ENCODE measurements at regions not wholly inside any gene's neighbourhood (a gene's known extent, or its start where the extent isn't known, plus 50 kb on each side); places are given as distances from the start of the nearest gene placed in this dataset.
"Not testable (repeated sequence)": the region's sequence is repeated elsewhere in the genome, so short reads cannot be mapped to it uniquely, and the experiment has no call there.

DNA sequence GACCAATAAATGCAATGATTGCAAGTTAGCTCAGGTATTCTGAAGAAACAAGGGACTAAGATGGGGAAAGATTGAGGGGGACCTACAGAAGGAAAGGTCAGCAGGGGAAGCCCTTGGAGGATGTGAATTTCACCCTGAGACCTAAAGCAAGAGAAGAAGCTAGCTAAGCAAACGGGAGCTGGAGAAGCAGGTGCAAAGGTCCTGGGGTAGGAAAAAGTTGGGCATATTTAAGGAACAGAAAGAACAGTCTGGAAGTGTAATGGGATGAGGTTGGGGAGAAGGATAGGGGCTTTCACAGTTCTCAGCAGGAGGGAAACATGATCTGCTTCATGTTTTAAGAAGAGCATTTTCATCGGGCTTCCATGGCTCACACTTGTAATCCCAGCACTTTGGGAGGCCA, 89.7 kb upstream of the SLC45A1 start:
- TF ChIP-seq, protein P1, sequence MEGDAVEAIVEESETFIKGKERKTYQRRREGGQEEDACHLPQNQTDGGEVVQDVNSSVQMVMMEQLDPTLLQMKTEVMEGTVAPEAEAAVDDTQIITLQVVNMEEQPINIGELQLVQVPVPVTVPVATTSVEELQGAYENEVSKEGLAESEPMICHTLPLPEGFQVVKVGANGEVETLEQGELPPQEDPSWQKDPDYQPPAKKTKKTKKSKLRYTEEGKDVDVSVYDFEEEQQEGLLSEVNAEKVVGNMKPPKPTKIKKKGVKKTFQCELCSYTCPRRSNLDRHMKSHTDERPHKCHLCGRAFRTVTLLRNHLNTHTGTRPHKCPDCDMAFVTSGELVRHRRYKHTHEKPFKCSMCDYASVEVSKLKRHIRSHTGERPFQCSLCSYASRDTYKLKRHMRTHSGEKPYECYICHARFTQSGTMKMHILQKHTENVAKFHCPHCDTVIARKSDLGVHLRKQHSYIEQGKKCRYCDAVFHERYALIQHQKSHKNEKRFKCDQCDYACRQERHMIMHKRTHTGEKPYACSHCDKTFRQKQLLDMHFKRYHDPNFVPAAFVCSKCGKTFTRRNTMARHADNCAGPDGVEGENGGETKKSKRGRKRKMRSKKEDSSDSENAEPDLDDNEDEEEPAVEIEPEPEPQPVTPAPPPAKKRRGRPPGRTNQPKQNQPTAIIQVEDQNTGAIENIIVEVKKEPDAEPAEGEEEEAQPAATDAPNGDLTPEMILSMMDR (IDR thresholded peaks at IDR 0.05; ENCODE audit: low read depth, low read length) = no peak
- no peak overlapping the region for H3K4me3 ChIP-seq (ENCODE audit: low read depth, low read length)

DNA sequence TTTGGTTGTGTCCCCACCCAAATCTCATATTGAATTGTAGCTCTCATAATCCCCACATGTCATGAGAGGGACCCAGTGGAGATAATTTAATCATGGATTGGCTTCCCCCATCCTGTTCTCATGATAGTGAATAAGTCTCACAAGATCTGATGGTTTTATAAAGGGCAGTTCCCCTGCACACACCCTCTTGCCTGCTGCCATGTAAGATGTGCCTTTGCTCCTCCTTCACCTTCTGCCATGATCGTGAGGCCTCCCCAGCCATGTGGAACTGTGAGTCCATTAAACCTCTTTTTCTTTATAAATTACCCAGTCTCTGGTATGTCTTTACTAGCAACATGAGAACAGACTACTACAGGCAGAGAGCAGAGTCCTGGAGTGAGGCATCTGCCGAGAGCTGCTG, 90.2 kb upstream of the SLC45A1 start:
- H3K4me3 ChIP-seq (ENCODE audit: low read depth, low read length) = not testable (repeated sequence)

DNA sequence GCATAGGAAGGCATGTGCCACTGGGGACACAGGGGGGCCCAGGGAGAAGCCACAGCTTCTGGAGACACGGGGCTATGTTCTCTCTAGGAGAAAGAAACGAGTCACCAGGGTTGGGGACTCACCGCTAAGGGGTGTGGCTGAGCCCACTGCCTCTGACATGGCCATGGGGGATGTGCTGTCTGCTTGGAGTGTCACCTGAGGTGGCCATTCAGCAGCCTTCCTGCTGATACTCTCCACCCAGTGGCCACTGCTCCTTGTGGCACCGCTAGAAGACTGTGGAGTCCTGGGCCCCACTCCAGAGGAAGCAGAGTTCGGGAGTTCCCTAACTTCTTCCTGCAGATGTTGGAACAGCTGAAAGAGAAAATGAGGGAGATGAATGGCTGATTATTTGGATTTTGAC, 91.2 kb upstream of the SLC45A1 start:
- H3K4me3 ChIP-seq (ENCODE audit: low read depth, low read length) = no peak overlapping the region
- TF ChIP-seq, protein P1 (IDR thresholded peaks at IDR 0.05; ENCODE audit: low read depth, low read length) = no peak

DNA sequence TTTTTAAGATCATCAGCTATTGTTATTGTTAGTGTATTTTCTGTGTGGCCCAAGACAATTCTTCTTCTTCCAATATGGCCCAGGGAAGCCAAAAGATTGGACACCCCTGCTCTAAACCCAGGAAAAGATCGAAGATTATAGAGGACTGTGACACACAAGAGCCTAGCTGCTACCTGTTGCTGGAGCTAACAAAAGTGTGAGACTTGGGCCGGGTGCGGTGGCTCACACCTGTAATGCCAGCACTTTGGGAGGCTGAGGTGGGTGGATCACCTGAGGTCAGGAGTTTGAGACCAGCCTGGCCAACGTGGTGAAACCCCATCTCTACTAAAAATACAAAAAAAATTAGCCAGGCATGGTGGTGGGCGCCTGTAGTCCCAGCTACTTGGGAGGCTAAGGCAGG, 91.9 kb upstream of the SLC45A1 start:
- H3K4me3 ChIP-seq (ENCODE audit: low read depth, low read length) = not testable (repeated sequence)

DNA sequence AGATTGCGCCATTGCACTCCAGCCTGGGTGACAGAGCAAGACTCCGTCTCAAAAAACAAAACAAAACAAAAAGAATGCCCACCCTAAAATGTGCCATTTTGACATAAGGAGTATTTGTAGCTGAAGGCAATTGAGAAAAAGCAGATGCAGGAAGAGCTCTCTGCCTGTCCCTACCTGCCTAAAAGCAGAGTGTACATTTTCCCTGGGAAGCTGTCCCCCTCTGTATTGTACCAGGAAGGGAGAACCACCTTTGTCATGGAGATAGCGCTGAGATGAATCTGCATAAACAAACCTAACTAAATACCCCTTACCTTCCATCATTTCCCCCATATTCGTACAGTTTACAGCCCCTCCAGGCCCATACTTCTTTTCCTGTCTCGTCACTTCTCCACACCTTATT, 94.4 kb upstream of the SLC45A1 start:
- H3K4me3 ChIP-seq (ENCODE audit: low read depth, low read length) = no peak overlapping the region
- TF ChIP-seq, protein P1 (IDR thresholded peaks at IDR 0.05; ENCODE audit: low read depth, low read length) = no peak

DNA sequence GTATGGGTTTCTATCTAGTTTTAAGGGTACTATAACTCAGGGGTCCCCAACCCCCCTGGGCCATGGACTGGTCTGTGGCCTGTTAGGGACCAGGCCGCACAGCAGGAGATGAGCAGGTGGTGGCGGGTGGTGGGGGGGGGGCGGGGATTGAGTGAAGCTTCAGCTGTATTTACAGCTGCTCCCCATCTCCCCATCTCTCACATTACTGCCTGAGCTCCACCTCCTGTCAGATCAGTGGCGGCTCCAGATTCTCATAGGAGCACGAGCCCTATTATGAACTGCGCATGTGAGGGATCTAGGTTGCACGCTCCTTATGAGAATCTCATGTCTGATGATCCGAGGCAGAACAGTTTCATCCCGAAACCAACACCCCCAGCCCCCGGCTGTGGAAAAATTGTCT, 95.1 kb upstream of the SLC45A1 start:
- no peak overlapping the region for H3K4me3 ChIP-seq (ENCODE audit: low read depth, low read length)
- TF ChIP-seq, protein P1 (IDR thresholded peaks at IDR 0.05; ENCODE audit: low read depth, low read length) = no peak

DNA sequence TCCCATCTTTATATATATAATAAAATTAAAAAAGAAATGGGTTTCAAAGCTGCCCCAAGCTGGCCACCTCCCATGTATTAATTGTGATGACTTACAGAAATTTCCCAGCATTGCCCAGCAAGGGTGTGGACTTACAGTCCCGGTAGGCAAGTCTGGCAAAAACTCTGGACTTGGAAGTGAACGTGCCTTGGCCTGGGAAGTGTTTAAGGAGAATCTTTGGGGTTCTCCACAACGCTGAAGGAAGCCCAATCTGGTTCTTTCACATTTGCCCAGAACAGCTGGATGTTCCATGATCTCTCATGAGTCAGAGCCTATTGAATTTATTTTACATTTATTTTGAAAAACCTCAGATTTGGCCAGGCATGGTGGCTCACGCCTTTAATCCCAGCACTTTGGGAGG, 98.4 kb upstream of the SLC45A1 start:
- TF ChIP-seq, protein P1 (IDR thresholded peaks at IDR 0.05; ENCODE audit: low read depth, low read length) = no peak
- H3K4me3 ChIP-seq (ENCODE audit: low read depth, low read length) = no peak overlapping the region

DNA sequence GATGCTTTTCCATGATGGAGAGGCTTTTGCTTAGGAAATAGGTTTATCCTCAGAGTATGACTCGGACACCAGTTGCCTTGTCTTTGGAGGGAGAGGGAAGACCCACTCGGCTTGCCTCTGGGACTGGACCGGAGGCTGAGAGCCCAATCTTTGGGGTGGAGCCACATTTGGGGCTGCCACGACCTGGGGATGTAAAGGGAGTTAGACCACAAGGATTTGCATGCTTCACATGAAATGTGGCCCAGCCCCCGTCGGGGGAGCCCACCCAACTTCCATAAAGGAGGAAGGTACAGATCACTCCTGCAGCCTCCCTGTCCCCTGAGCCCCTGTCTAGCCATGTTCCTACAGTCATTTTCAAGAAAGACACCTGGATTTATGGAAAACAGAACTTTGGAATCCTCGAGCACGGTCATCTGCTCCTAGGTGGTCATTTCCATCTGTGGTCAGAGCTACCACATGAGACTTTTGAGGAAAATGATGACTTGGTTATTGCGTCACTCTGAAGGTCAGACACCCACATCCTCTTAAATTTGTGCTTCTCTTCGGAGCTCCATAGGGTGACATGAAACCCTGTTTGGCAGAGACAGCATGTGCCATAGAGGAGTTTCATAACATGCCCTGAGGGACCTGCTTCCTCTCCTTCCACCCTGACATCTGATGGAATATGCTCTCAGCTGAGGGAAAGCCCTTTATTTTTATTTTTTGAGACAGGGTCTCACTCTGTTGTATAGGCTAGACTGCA, 99.4 kb upstream of the SLC45A1 start:
- TF ChIP-seq, protein P1 (IDR thresholded peaks at IDR 0.05; ENCODE audit: low read depth, low read length) = no peak
- no peak overlapping the region for H3K4me3 ChIP-seq (ENCODE audit: low read depth, low read length)

All from WI38 (cell line).